Fibroblast of pulmonary artery (primary cell): ENCODE measurements at regions not wholly inside any gene's neighbourhood (a gene's known extent, or its start where the extent isn't known, plus 50 kb on each side); places are given as distances from the start of the nearest gene placed in this dataset.

Experiments
- DNase-seq: peaks from one replicate; pipeline ENCODE4 v3.0.0-alpha.2; 2010; ENCODE audit warnings: low read depth
- H3K4me3 ChIP-seq: replicated peaks from 2 replicates; pipeline ENCODE4 v1.5.1; 2011; ENCODE audit warnings: low read depth, mild to moderate bottlenecking, control low read depth, low read length, moderate library complexity
- TF ChIP-seq, protein P1 (sequence below): IDR thresholded peaks from 2 replicates; pipeline ENCODE4 v1.5.1; 2011; ENCODE audit warnings: mild to moderate bottlenecking, control low read depth, low read length, inconsistent platforms; ENCODE audit errors: missing control alignments

DNA sequence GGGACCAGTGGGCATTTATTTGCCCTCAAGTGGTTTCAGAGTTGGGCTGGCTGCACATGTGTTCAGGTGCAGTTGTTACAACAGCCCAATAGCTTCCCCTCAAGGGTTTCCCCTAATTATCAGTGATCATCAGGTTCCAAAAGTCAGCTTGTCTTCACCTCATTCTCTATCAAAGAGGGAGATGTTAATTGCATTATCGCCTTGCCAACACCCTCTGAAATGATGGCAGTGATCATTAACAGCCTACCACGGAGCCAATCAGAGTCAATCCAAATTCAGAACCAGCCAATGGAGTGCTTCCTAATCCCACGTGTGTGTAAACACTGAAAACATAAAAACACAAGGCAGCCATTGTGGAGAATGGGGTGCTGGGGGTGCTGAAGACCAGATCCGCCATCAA is 248.4 kb upstream of the ZNF507 start:
- TF ChIP-seq, protein P1, sequence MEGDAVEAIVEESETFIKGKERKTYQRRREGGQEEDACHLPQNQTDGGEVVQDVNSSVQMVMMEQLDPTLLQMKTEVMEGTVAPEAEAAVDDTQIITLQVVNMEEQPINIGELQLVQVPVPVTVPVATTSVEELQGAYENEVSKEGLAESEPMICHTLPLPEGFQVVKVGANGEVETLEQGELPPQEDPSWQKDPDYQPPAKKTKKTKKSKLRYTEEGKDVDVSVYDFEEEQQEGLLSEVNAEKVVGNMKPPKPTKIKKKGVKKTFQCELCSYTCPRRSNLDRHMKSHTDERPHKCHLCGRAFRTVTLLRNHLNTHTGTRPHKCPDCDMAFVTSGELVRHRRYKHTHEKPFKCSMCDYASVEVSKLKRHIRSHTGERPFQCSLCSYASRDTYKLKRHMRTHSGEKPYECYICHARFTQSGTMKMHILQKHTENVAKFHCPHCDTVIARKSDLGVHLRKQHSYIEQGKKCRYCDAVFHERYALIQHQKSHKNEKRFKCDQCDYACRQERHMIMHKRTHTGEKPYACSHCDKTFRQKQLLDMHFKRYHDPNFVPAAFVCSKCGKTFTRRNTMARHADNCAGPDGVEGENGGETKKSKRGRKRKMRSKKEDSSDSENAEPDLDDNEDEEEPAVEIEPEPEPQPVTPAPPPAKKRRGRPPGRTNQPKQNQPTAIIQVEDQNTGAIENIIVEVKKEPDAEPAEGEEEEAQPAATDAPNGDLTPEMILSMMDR: no peak
- H3K4me3 ChIP-seq: no peak overlapping the region
- DNase-seq: no peak

DNA sequence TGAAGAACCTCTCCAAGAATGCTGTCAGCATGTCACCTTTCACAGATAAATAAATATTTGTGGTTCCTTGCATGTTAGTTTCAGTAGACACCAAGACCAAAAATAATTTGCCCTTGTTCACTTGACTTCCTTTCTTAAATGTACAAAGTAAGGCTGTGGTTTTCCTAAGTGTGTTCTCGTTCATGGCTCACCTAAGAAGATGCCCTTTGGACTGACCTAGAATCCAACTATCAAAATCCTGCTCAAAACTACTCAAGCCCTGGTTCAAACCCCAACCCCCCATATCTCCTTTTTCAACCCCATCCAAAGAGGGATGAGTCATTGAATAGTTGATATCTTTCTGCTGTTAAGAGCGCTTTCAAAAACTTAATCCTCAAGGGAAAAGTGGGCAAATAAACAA is 247.8 kb upstream of the ZNF507 start:
- TF ChIP-seq, protein P1: no peak
- no peak for DNase-seq
- no peak overlapping the region for H3K4me3 ChIP-seq

DNA sequence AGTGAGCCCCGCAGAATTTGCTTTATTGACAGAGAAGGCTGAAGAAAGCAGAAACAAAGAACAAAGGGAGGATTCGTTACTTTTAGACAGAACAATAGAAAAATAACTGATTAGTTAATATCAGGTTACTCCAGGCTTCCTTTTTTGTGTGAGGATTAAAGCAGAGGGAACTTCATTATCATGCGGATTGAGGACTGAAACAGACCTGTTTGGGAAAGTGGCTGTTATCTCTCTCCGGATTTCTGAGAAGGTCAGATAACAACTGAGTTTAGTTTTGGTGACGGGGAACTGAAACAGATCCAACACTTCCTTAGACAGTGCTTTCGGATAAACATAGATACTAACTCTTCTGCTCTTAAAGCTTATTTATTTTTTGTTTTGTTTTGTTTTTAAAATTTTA is 246.4 kb upstream of the ZNF507 start:
- no peak for DNase-seq
- H3K4me3 ChIP-seq: no peak overlapping the region
- TF ChIP-seq, protein P1: no peak

DNA sequence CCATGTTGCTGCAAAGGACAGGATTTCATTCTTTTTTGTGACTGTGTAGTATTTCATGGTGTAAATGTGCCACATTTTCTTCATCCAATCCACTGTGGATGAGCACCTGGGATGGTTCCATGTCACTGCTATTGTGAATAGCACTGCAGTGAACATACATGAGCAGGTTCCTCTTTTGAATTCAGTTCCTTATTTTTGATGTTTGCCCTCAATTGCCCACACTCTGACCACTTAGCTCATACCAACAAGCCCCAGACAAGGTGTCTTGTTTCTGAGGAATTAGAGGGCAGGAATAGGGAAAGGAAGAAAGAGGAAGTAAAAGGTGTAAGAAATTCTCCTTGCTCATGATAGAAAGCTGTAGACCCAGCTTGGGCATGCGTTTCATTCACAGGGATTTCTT is 244.2 kb upstream of the ZNF507 start:
- no peak for DNase-seq
- H3K4me3 ChIP-seq: no peak overlapping the region
- TF ChIP-seq, protein P1: no peak

DNA sequence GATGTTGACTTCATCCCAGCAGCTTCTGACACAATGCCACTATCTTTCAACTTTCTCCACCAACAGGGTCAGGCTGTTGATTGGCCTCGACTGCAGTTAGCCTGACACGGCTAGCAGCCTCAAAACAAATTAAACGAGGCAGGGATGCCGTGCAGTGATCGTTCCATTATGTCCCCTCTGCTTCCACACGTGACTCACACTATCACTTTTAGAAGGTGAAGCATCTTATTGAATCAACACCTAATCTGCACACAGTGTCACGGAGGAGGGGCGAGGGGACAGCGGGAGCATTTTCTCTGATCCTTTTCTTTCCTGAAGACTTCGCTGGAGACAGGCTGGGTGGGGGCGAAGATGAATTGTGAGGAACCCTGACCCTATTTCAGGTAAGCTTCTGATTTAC is 241.9 kb upstream of the ZNF507 start:
- no peak for DNase-seq
- no peak overlapping the region for H3K4me3 ChIP-seq
- TF ChIP-seq, protein P1: no peak

DNA sequence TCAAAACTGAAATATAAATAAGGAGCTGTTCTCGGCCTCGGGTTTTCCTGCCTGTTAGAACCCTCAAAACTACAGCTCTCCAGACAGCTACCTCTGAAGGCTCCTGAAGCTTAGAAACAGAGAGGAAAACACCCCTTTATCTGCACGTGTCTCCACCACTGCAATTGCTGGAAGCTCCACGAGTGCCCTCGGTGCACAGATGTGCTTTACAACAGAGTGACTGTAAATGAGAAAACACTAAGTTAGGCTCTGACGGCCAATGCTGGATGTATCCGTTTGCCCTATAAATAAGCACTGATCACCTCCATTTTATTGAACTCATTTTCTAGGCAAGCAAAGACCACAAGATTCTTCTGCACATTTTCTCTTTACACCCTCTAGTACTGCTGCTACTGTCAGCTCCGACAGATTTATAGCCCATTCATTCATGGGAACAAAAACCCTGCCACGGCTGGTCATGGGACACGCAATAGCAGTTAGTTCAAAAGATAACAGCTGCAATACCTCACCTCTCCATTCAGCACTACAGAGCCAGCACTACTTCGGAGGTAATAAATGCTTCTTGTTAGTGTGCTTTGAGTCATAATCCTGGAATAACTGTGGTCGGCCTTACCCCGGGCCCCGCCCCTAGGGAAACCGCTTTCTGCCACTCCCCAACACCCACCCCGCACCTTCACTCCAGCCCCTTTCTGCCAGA is 241.1 kb upstream of the ZNF507 start:
- H3K4me3 ChIP-seq: no peak overlapping the region
- TF ChIP-seq, protein P1: no peak
- no peak for DNase-seq

DNA sequence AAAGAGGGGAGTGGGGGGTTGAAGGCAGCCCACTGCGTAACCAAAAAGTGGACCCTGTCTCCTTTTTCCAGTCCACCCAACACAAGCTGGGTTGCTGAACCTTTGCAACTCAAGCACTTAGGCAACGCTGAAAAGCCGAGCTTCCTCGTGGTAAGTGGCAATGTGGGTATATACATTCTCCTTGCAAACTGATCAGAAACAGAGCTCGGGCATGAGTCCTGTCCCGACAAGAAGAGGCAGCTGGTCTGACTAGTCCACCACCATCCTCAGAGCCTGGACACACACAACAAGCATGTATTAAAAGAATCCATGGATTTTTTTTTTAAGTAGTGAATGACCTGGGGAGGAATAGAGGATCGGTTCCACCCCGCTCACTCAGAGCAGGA is 240.6 kb upstream of the ZNF507 start:
- TF ChIP-seq, protein P1: no peak
- DNase-seq: no peak
- no peak overlapping the region for H3K4me3 ChIP-seq
